ENCODE measurements at regions not wholly inside any gene's neighbourhood (a gene's known extent, or its start where the extent isn't known, plus 50 kb on each side); places are given as distances from the start of the nearest gene placed in this dataset.

GRCh38 chr14:49997991-49998390 is 105.1 kb downstream of the ARF6 start:
- TF ChIP-seq POLR2A (IDR thresholded peaks at IDR 0.05) (no peak), CTCF (IDR thresholded peaks at IDR 0.05) (no peak), POLR2AphosphoS5 (IDR thresholded peaks at IDR 0.05) (no peak)

Data from prostate gland (tissue), 2 donors.